ENCODE measurements at regions not wholly inside any gene's neighbourhood (a gene's known extent, or its start where the extent isn't known, plus 50 kb on each side); places are given as distances from the start of the nearest gene placed in this dataset.
"Not testable (repeated sequence)": the region's sequence is repeated elsewhere in the genome, so short reads cannot be mapped to it uniquely, and the experiment has no call there.

GRCh38 chr6:14887181-14887580 is 358.7 kb upstream of the JARID2 start:
- no peak for DNase-seq (ENCODE audit: low read depth in 2 of 3, low spot score in 2 of 3)

GRCh38 chr6:14887986-14888574 is 357.8 kb upstream of the JARID2 start:
- no peak for DNase-seq (ENCODE audit: low read depth in 2 of 3, low spot score in 2 of 3)

- no peak for DNase-seq (ENCODE audit: low read depth in 2 of 3, low spot score in 2 of 3)
These were observed 357.3 kb upstream of the JARID2 start for GRCh38 chr6:14888575-14889000.

- no peak for DNase-seq (ENCODE audit: low read depth in 2 of 3, low spot score in 2 of 3)
These were observed 356.7 kb upstream of the JARID2 start for GRCh38 chr6:14889188-14889587.

- DNase-seq (ENCODE audit: low read depth in 2 of 3, low spot score in 2 of 3) = no peak
These were observed 356.0 kb upstream of the JARID2 start for GRCh38 chr6:14889611-14890593.

- not testable (repeated sequence) for DNase-seq (ENCODE audit: low read depth in 2 of 3, low spot score in 2 of 3)
These were observed 354.0 kb upstream of the JARID2 start for GRCh38 chr6:14891820-14892375.

- DNase-seq (ENCODE audit: low read depth in 2 of 3, low spot score in 2 of 3) = no peak
These were observed 351.8 kb upstream of the JARID2 start for GRCh38 chr6:14894105-14894504.

GRCh38 chr6:14896475-14896874 is 349.4 kb upstream of the JARID2 start:
- no peak for DNase-seq (ENCODE audit: low read depth in 2 of 3, low spot score in 2 of 3)

GRCh38 chr6:14897831-14898230 is 348.0 kb upstream of the JARID2 start:
- DNase-seq (ENCODE audit: low read depth in 2 of 3, low spot score in 2 of 3) = no peak

- not testable (repeated sequence) for DNase-seq (ENCODE audit: low read depth in 2 of 3, low spot score in 2 of 3)
These were observed 346.4 kb upstream of the JARID2 start for GRCh38 chr6:14899441-14899840.

GRCh38 chr6:14900919-14901318 is 344.9 kb upstream of the JARID2 start:
- DNase-seq (ENCODE audit: low read depth in 2 of 3, low spot score in 2 of 3) = no peak

- no peak for DNase-seq (ENCODE audit: low read depth in 2 of 3, low spot score in 2 of 3)
These were observed 342.5 kb upstream of the JARID2 start for GRCh38 chr6:14903176-14904038.

GRCh38 chr6:14905201-14905600 is 340.7 kb upstream of the JARID2 start:
- DNase-seq (ENCODE audit: low read depth in 2 of 3, low spot score in 2 of 3) = no peak

GRCh38 chr6:14906621-14907020 is 339.2 kb upstream of the JARID2 start:
- DNase-seq (ENCODE audit: low read depth in 2 of 3, low spot score in 2 of 3) = no peak

GRCh38 chr6:14910692-14911547 is 334.9 kb upstream of the JARID2 start:
- no peak for DNase-seq (ENCODE audit: low read depth in 2 of 3, low spot score in 2 of 3)

GRCh38 chr6:14912226-14912625 is 333.6 kb upstream of the JARID2 start:
- DNase-seq (ENCODE audit: low read depth in 2 of 3, low spot score in 2 of 3) = no peak

GRCh38 chr6:14912706-14913105 is 333.2 kb upstream of the JARID2 start:
- no peak for DNase-seq (ENCODE audit: low read depth in 2 of 3, low spot score in 2 of 3)

GRCh38 chr6:14913931-14914330 is 331.9 kb upstream of the JARID2 start:
- no peak for DNase-seq (ENCODE audit: low read depth in 2 of 3, low spot score in 2 of 3)

- DNase-seq (ENCODE audit: low read depth in 2 of 3, low spot score in 2 of 3) = no peak
These were observed 329.7 kb upstream of the JARID2 start for GRCh38 chr6:14915888-14916832.
